GM12891 (cell line): ENCODE measurements at regions not wholly inside any gene's neighbourhood (a gene's known extent, or its start where the extent isn't known, plus 50 kb on each side); places are given as distances from the start of the nearest gene placed in this dataset.

Source experiments
- DNase-seq: peaks from one replicate; pipeline ENCODE4 v3.0.0; 2011; ENCODE audit warnings: low spot score; ENCODE audit not compliant: insufficient read length
- FAIRE-seq: peaks from 2 replicates; lab custom pipeline; 2011; peaks lifted over from hg19 to GRCh38; lab: Jason Lieb, UNC
- PAX5 ChIP-seq: IDR thresholded peaks from 2 replicates; pipeline ENCODE4 v1.6.1; 2011; ENCODE audit warnings: low read length, moderate library complexity, mild to moderate bottlenecking; ENCODE audit not compliant: insufficient read depth, severe bottlenecking
- POLR2A ChIP-seq: IDR thresholded peaks from 2 replicates; pipeline ENCODE4 v1.6.1; 2011; ENCODE audit warnings: low read depth, low read length, control low read depth
- POLR2AphosphoS5 ChIP-seq: IDR thresholded peaks from 2 replicates; pipeline ENCODE4 v1.6.1; 2011; ENCODE audit warnings: low read depth, low read length, control low read depth
- POU2F2 ChIP-seq: IDR thresholded peaks from 2 replicates; pipeline ENCODE4 v1.6.1; 2011; ENCODE audit warnings: low read depth, mild to moderate bottlenecking, control low read depth, low read length, moderate library complexity
- SPI1 ChIP-seq: IDR thresholded peaks from 2 replicates; pipeline ENCODE4 v1.6.1; 2011; ENCODE audit warnings: low read depth, low read length, control low read depth
- TAF1 ChIP-seq: IDR thresholded peaks from 2 replicates; pipeline ENCODE4 v1.6.1; 2011; ENCODE audit warnings: low read depth, low read length, control low read depth

DNA sequence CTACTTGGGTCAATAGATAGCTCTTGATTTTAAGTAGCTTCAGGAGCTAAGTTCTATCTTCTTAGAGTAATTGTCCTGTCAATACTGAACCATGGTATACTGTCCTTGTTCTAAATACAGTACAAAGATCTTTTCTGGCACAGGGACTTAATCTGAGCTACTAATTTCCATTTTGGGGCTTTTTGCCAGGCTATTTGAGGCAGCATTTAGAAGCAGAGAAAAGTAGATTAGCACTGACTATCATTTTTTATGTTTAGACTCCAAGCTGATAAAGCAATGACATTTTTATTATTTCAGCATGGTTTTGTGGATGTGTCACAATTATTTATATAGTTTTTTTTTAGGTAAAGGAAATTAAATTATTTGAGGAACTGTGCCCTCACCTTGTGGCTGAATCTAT, 163.2 kb downstream of the FAT3 start:
- TF ChIP-seq POLR2A (no peak), TAF1 (no peak), PAX5 (no peak), SPI1 (no peak), POLR2AphosphoS5 (no peak), POU2F2 (no peak)
- no peak for DNase-seq
- FAIRE-seq, result no peak

DNA sequence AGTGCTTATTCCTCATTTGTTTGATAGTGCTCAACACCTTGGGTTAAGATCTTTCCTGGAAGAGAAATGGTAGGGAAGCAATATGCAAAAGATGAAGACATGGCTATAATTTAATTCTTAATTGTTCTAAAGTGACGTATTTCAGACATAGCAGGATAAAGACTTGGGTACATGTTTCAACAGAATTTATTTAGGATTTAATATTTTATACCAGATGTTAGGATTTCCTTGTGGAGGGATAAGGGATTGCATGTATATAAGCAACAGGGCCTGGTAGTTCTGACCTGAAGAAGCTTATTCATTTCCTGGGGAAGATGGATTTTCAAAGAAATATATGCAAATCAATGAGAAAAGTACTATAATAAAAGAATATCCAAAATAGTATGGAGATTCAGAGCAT, 163.8 kb downstream of the FAT3 start:
- FAIRE-seq (no peak), DNase-seq (no peak)
- TF ChIP-seq SPI1 (no peak), POLR2A (no peak), POLR2AphosphoS5 (no peak)

DNA sequence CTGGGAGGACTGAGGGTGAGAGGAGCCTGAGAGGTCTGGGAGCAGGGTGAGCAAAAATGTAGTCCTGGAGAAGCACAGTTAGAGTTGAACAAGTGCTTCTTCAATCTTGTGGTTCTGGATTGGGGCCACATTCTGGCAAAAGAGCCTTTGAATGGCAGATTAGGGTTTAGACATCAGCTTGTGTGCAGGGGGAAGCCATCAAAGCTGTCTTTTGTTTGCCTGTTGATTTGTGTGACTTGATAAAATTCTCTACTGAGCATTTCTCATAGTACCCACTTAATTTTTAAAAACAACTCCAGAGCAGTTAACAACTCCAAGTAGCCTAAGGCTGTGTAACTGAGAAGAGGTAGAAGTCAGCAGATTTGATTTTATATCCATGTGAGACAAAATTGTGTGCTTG, 166.2 kb downstream of the FAT3 start:
- no peak for FAIRE-seq
- TF ChIP-seq SPI1 (no peak), TAF1 (no peak)
- DNase-seq, result no peak

DNA sequence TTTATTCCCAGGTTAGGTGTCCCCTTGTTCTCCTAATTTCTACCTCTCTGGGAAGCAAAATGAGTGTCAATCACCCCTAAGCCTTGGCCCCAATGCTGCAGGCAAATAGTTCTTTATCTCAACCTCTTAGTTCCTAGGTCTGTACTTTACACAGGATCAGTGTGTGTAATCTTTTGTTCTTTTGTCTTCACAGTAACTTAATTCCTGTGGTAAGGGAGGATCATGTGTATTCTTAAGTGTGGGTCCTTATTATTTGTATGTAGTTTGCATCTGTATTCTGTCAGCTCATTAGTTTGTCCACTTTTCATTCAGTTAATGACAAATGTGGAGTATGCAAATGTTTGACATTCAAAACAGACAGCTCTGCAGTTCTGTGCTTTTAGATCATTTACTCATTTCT, 166.7 kb downstream of the FAT3 start:
- no peak for FAIRE-seq
- TF ChIP-seq TAF1 (no peak), POLR2AphosphoS5 (no peak), POLR2A (no peak), POU2F2 (no peak), PAX5 (no peak), SPI1 (no peak)
- no peak for DNase-seq

DNA sequence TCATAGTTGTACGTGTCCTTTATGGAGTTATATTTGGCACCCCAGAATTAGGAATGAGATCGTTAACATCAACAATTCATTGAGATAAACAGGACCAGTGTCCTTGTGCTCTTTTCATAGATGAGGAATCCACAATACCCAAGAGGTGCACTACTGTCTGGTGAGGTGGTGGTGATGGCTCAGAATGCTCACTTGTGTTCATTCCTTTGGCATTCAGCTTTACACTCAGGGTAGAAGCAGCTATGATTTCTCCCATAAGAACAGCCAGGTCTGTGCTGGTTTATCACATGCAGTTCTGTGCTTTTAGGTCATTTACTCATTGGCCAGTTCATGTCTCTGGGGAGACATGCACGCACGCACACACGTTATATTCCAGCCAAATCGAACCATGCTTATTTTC, 167.2 kb downstream of the FAT3 start:
- no peak for DNase-seq
- TF ChIP-seq PAX5 (no peak), POLR2A (no peak), POLR2AphosphoS5 (no peak), SPI1 (no peak), POU2F2 (no peak), TAF1 (no peak)
- no peak for FAIRE-seq

DNA sequence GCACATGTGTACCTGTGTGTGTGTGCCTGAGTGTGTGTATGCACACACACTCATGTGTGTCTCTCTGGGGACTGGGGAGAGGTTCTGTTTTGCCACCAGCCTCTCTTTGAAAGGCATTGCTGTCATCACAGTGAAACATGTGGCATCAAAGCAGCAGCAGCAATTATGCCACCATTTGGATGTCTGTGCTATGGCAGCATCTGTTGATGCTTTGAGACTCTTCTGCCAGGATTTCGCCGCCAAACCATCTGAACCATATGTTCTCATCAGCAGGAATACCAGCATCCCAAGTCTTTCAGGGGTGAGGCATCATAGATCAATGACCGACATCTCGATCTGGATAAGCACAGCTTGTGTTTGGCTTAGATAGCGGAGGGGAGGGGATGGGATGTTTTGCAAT, 168.6 kb downstream of the FAT3 start:
- DNase-seq (no peak), FAIRE-seq (no peak)
- no peak for TF ChIP-seq TAF1
- no peak for TF ChIP-seq POU2F2
- no peak for TF ChIP-seq POLR2AphosphoS5
- no peak for TF ChIP-seq POLR2A
- no peak for TF ChIP-seq PAX5
- TF ChIP-seq SPI1, result no peak

DNA sequence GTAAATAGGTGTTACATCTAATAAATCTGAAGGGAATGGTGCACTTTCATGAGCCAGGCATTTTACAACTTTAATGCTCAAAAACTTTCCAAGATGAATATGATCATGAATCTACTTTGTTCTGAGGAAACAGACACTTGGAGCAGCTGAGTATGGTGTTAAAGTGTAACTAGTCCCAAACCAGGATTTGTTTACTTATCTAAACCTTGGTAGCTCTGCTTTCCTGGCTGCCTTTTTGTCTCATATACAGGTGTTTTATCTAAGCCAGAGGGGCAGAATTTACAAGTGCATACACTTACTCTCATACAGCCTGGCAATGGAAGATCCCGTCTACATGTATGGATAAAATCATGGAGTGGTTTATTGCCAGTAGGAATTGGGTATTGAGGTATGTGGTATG, 171.5 kb downstream of the FAT3 start:
- no peak for FAIRE-seq
- TF ChIP-seq POU2F2 (no peak), POLR2A (no peak), SPI1 (no peak), POLR2AphosphoS5 (no peak), TAF1 (no peak), PAX5 (no peak)
- no peak for DNase-seq

DNA sequence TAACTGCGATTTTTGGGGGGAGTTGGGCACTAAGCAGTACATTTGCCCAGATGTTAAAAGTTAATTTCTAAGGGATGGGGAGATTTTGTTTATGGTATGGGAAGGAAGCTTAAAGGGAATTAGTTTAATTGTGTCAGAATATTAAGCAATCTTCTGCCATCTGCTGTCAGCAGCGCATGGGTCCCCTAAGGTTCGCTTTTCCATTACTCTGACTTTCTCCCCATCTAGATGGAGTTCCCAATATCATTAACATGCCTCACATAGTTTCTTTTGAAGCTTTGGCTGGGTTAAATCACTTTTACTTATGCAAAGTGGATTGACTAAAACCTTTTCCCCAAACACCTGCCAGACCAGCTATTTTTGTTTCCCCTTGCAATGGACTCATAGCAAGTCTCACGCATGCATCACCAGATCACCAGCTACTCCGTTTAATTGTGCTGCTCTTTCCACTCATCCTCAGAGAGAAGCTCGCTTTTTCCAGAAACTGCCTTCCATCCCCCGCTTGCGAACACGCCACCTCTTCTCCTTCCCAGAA, 172.7 kb downstream of the FAT3 start:
- FAIRE-seq (no peak), DNase-seq (no peak)
- TF ChIP-seq PAX5 (no peak), TAF1 (no peak), POU2F2 (no peak), SPI1 (no peak), POLR2A (no peak), POLR2AphosphoS5 (no peak)

DNA sequence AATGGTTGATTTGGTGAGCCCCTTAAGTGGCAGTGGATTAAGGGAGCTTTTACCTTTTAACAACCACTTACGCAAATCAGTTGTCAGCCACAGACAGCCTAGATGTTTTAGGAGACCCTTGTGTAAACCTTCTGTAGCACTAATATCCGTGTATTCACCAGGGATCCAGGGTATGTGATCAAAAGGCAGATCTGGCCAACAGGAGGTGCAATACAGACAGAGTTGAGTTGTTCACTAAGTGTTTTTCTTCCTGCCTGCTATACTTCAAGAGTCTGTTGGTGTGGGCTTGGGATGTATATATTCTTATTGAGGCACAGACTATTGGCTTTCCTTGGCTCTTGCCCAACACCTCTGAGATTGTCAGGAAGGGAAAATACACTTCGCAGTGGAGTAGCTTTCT, 175.1 kb downstream of the FAT3 start:
- DNase-seq, result no peak
- no peak for FAIRE-seq
- TF ChIP-seq POLR2AphosphoS5 (no peak), TAF1 (no peak), POLR2A (no peak), POU2F2 (no peak), PAX5 (no peak), SPI1 (no peak)

DNA sequence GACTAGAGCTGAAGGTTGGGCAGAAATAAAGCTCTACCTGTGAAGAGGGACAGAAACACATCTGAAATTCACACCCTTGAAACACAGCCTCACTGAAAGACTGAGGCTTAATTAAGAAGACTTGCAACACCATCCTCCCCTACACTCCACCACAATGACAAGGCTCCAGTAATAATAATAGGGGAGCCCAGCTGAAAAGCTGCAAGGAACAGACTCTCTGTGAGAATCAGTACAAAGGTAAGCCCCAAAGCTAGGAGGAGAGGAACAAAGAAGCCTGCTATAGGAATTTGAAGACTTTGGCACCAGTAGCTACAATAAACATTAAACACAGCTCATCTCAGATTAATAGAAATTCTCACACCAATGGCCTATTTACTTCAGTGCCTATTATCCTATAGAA, 176.9 kb downstream of the FAT3 start:
- DNase-seq (no peak), FAIRE-seq (no peak)
- TF ChIP-seq SPI1 (no peak), TAF1 (no peak), POU2F2 (no peak), POLR2AphosphoS5 (no peak)

DNA sequence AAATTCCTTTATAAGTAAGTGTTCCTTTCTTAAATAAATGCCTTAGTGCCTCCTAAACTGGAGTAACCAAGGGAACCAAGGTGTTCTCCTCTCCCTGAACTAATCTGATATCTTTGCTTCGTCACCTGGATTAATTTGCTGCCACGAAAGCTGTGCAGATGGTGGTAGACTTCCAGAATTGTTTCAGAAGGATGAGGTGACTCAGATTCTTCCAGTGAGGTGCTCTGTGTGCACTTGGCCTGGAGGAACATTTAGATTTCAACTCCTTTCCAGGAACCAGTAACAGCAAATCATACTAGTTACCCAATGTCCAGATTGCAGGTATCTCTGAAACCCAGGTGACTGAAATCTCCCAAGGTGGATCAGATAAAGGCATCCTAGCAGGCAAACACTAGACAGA, 181.9 kb downstream of the FAT3 start:
- FAIRE-seq (no peak), DNase-seq (no peak)
- no peak for TF ChIP-seq PAX5
- TF ChIP-seq POLR2AphosphoS5, result no peak
- TF ChIP-seq POU2F2, result no peak
- no peak for TF ChIP-seq SPI1
- no peak for TF ChIP-seq POLR2A
- no peak for TF ChIP-seq TAF1

DNA sequence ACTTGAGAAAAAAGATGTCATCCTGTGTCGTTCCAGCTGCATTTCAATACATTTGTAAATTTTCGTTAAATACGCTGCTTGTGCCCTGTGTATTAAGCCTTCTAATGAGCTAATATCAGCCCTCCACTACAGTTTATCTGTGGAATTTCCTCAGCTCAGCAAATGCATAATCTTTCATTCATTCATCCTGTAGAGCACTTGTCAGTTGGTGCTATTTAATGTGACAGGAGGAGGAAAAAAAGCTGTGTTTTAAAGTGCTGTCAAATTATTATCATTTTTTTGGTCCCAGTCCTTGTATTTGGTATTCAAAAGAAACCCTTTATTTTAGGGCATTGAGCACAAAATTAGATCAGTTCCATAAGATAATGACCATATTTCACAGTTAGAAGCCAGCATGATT, 184.7 kb downstream of the FAT3 start:
- DNase-seq, result no peak
- no peak for FAIRE-seq
- TF ChIP-seq TAF1 (no peak), POLR2AphosphoS5 (no peak), POLR2A (no peak), SPI1 (no peak), POU2F2 (no peak), PAX5 (no peak)
